ENCODE measurements at regions not wholly inside any gene's neighbourhood (a gene's known extent, or its start where the extent isn't known, plus 50 kb on each side); places are given as distances from the start of the nearest gene placed in this dataset.

DNA sequence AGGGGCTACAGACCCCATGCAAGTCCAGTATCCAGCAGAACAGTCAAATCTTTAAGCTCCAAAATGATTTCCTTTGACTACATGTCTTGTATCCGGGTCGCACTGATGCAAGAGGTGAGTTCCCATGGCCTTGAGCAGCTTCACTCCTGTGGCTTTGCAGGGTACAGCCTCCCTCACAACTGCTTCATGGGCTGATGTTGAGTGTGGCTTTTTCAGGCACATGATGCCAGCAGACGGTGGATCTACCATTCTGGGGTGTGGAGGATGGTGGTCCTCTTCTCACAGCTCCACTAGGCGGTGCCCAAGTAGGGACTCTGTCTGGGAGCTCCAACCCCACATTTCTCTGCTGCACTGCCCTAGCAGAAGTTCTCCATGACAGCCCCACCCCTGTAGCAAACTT, 208.4 kb downstream of the INSIG2 start:
- 85 to 94% (median 86%) methylated on average over 4 of the region's 4 CpGs for WGBS, 3 donors
- Histone ChIP-seq H3K4me1 (ENCODE audit: insufficient read depth) (no peaks in the 10 kb centered on the region), H3K27me3 (no peaks in the 10 kb centered on the region), H3K36me3 (no peaks in the 10 kb centered on the region), H3K4me3 (no peak overlapping the region), H3K9me3 (no peaks in the 10 kb centered on the region), H3K27ac (no peak overlapping the region)
- TF ChIP-seq POLR2A (IDR thresholded peaks at IDR 0.05): no peak
- TF ChIP-seq, protein P1, sequence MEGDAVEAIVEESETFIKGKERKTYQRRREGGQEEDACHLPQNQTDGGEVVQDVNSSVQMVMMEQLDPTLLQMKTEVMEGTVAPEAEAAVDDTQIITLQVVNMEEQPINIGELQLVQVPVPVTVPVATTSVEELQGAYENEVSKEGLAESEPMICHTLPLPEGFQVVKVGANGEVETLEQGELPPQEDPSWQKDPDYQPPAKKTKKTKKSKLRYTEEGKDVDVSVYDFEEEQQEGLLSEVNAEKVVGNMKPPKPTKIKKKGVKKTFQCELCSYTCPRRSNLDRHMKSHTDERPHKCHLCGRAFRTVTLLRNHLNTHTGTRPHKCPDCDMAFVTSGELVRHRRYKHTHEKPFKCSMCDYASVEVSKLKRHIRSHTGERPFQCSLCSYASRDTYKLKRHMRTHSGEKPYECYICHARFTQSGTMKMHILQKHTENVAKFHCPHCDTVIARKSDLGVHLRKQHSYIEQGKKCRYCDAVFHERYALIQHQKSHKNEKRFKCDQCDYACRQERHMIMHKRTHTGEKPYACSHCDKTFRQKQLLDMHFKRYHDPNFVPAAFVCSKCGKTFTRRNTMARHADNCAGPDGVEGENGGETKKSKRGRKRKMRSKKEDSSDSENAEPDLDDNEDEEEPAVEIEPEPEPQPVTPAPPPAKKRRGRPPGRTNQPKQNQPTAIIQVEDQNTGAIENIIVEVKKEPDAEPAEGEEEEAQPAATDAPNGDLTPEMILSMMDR (IDR thresholded peaks at IDR 0.05): no peak
- no peak for TF ChIP-seq EP300 (IDR thresholded peaks at IDR 0.05)
- no peak for DNase-seq
- intact Hi-C loops (cut with DNase I): no loop called here

DNA sequence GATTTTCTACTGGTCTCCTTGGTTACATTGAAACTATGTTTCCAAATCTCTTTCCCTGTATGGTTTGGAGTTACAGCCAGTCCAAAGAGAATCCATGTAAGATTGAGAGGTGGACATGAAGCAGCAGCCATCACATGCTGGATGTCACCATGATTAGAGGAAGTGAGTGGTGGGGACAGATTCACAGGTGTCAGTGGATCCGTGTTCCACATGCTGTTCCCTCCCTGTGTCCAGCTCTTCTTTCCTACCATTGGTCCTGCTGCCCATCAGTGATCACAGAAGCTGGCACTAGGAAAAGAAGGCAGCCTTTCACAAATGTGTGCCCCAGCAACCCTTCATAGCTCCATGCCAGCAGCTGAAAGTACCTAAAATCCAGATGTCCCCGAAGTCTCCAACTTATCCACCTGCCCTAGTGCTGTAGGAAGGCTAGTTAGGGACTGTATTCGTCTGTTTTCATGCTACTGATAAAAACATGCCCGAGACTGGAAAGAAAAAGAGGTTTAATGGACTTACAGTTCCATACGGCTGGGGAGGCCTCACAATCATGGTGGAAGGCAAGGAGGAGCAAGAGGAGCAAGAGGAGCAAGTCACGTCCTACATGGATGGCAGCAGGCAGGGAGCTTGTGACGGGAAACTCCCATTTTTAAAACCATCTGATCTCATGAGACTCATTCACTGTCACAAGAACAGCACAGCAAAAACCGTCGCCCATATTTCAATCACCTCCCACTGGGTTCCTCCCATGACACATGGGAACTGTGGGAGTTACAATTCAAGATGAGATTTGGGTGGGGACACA, 207.5 kb downstream of the INSIG2 start:
- WGBS, 3 donors: 68 to 79% (median 72%) methylated on average over 9 of the region's 9 CpGs
- no peaks in the 10 kb centered on the region for H3K36me3 ChIP-seq
- no peaks in the 10 kb centered on the region for H3K27me3 ChIP-seq

DNA sequence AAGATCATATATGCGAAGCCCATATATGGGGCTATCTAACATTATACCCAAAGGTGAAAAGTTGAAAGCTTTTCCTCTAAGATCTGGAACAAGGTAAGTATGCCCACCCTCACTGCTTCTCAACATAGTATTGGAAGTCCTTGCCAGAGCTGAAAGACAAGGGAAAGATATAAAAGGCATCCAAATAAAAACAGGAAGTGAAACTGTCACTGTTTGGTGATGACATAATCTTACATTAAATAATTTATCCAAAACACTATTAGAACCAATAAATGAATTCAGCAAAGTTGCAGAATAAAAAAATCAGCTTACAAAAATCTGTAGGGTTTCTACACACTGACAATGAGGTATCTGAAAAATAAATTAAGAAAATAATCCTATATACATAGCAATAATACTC, 205.8 kb downstream of the INSIG2 start:
- Histone ChIP-seq H3K27me3 (no peaks in the 10 kb centered on the region), H3K4me1 (ENCODE audit: insufficient read depth) (no peaks in the 10 kb centered on the region), H3K9me3 (no peaks in the 10 kb centered on the region), H3K36me3 (no peaks in the 10 kb centered on the region), H3K4me3 (no peak overlapping the region), H3K27ac (no peak overlapping the region)
- TF ChIP-seq EP300 (IDR thresholded peaks at IDR 0.05) (no peak), POLR2A (IDR thresholded peaks at IDR 0.05) (no peak)
- TF ChIP-seq, protein P1 (IDR thresholded peaks at IDR 0.05): no peak
- WGBS, 3 donors: 88 to 93% (median 92%) methylated on average over 1 of the region's 1 CpG
- DNase-seq: no peak
- intact Hi-C loops (cut with DNase I): no loop called here

More for the DNA sequence above, 207.5 kb downstream of the INSIG2 start:
- no peak for DNase-seq
- Histone ChIP-seq H3K9me3 (no peaks in the 10 kb centered on the region), H3K4me1 (ENCODE audit: insufficient read depth) (no peaks in the 10 kb centered on the region), H3K27ac (no peak overlapping the region), H3K4me3 (no peak overlapping the region)
- TF ChIP-seq, protein P1 (IDR thresholded peaks at IDR 0.05): no peak
- TF ChIP-seq EP300 (IDR thresholded peaks at IDR 0.05) (no peak), POLR2A (IDR thresholded peaks at IDR 0.05) (no peak)
- intact Hi-C loops (cut with DNase I): no loop called here

DNA sequence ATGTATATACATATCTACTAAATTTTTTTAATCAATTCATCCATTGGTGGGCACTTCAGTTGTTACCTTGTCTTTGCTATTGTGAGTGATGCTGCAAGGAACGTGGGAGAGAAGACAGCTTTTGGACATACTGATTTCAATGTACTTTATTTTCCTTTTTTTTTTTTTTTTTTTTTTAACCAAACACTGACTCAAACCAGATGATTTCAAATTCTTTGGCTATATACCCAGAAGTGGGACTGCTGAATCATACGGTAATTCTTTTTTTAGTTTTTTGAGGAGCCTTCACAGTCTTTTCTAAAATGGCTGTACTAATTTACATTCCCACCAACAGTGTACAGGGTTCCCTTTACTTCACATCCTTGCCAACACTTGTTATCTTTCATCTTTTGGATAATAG, 204.7 kb downstream of the INSIG2 start:
- no peak overlapping the region for H3K27ac ChIP-seq
- no peaks in the 10 kb centered on the region for H3K4me1 ChIP-seq (ENCODE audit: insufficient read depth)
- H3K27me3 ChIP-seq: no peaks in the 10 kb centered on the region
- TF ChIP-seq POLR2A (IDR thresholded peaks at IDR 0.05): no peak
- no peak for TF ChIP-seq EP300 (IDR thresholded peaks at IDR 0.05)
- TF ChIP-seq, protein P1 (IDR thresholded peaks at IDR 0.05): no peak
- H3K36me3 ChIP-seq: no peaks in the 10 kb centered on the region
- intact Hi-C loops (cut with DNase I): no loop called here
- H3K4me3 ChIP-seq: no peak overlapping the region
- WGBS, 3 donors: 22 to 37% (median 24%) methylated on average over 2 of the region's 2 CpGs
- H3K9me3 ChIP-seq: no peaks in the 10 kb centered on the region
- no peak for DNase-seq

Data from ovary (tissue), 7 donors.